Osteocyte (in vitro differentiated cells): ENCODE measurements at regions not wholly inside any gene's neighbourhood (a gene's known extent, or its start where the extent isn't known, plus 50 kb on each side); places are given as distances from the start of the nearest gene placed in this dataset.

Experiments used
- DNase-seq: peaks from one replicate; pipeline ENCODE4 v3.0.0; 2021; ENCODE audit warnings: mixed read lengths; ENCODE audit not compliant: unreplicated experiment; ENCODE audit errors: extremely low spot score
- H3K27ac Mint-ChIP-seq: one replicate; pipeline ENCODE4 v1.8.0; 2021; ENCODE audit warnings: mild to moderate bottlenecking, mixed read lengths; ENCODE audit not compliant: unreplicated experiment
- H3K27me3 Mint-ChIP-seq: one replicate; pipeline ENCODE4 v1.8.0; 2021; ENCODE audit warnings: mixed read lengths; ENCODE audit not compliant: unreplicated experiment
- H3K36me3 Mint-ChIP-seq: one replicate; pipeline ENCODE4 v1.8.0; 2021; ENCODE audit warnings: mixed read lengths; ENCODE audit not compliant: unreplicated experiment
- H3K4me1 Mint-ChIP-seq: one replicate; pipeline ENCODE4 v1.8.0; 2021; ENCODE audit warnings: mixed read lengths; ENCODE audit not compliant: unreplicated experiment
- H3K4me3 Mint-ChIP-seq: one replicate; pipeline ENCODE4 v1.8.0; 2021; ENCODE audit warnings: mild to moderate bottlenecking, moderate library complexity, mixed read lengths; ENCODE audit not compliant: unreplicated experiment
- H3K9me3 Mint-ChIP-seq: one replicate; pipeline ENCODE4 v1.8.0; 2021; ENCODE audit warnings: mixed read lengths; ENCODE audit not compliant: unreplicated experiment
- CTCF ChIP-seq: fragments of 200-600 bp; sonication (generic); IDR thresholded peaks from 2 replicates; pipeline ENCODE4 v1.5.0; 2021; ENCODE audit warnings: antibody characterized with exemption, mild to moderate bottlenecking, moderate library complexity

GRCh38 chr12:65656891-65657351 is 167.4 kb upstream of the HMGA2 start:
- H3K36me3 Mint-ChIP-seq, result no peaks in the 10 kb centered on the region
- peak overlapping the region; percentile 52 for H3K27ac Mint-ChIP-seq
- H3K27me3 Mint-ChIP-seq, result no peaks in the 10 kb centered on the region
- H3K4me1 Mint-ChIP-seq, result peaks cover 31% of the 10 kb centered on the region
- no peak for DNase-seq
- no peaks in the 10 kb centered on the region for H3K9me3 Mint-ChIP-seq
- no peak overlapping the region for H3K4me3 Mint-ChIP-seq
- TF ChIP-seq CTCF, result no peak

GRCh38 chr12:65657635-65658034 is 166.6 kb upstream of the HMGA2 start:
- Mint-ChIP-seq H3K36me3 (no peaks in the 10 kb centered on the region), H3K9me3 (no peaks in the 10 kb centered on the region), H3K27me3 (no peaks in the 10 kb centered on the region), H3K4me3 (no peak overlapping the region), H3K4me1 (peaks cover 31% of the 10 kb centered on the region), H3K27ac (peak overlapping the region; percentile 52)
- no peak for TF ChIP-seq CTCF
- DNase-seq, result no peak

- DNase-seq, result no peak
- no peak for TF ChIP-seq CTCF
- Mint-ChIP-seq H3K9me3 (no peaks in the 10 kb centered on the region), H3K4me1 (peaks cover 31% of the 10 kb centered on the region), H3K27me3 (no peaks in the 10 kb centered on the region), H3K4me3 (no peak overlapping the region), H3K27ac (no peak overlapping the region), H3K36me3 (no peaks in the 10 kb centered on the region)
Measured at GRCh38 chr12:65658360-65658759, 165.9 kb upstream of the HMGA2 start.

GRCh38 chr12:65659681-65660080 is 164.6 kb upstream of the HMGA2 start:
- TF ChIP-seq CTCF, result no peak
- H3K4me1 Mint-ChIP-seq, result peaks cover 31% of the 10 kb centered on the region
- H3K4me3 Mint-ChIP-seq, result no peak overlapping the region
- no peak overlapping the region for H3K27ac Mint-ChIP-seq
- DNase-seq, result no peak
- no peaks in the 10 kb centered on the region for H3K27me3 Mint-ChIP-seq
- no peaks in the 10 kb centered on the region for H3K36me3 Mint-ChIP-seq
- peaks cover 3% of the 10 kb centered on the region for H3K9me3 Mint-ChIP-seq

GRCh38 chr12:65660096-65660495 is 164.2 kb upstream of the HMGA2 start:
- Mint-ChIP-seq H3K27me3 (no peaks in the 10 kb centered on the region), H3K9me3 (peaks cover 7% of the 10 kb centered on the region), H3K4me1 (peaks cover 31% of the 10 kb centered on the region), H3K4me3 (no peak overlapping the region), H3K36me3 (no peaks in the 10 kb centered on the region), H3K27ac (no peak overlapping the region)
- TF ChIP-seq CTCF, result no peak
- DNase-seq, result no peak
